ENCODE measurements at regions not wholly inside any gene's neighbourhood (a gene's known extent, or its start where the extent isn't known, plus 50 kb on each side); places are given as distances from the start of the nearest gene placed in this dataset.

GRCh38 chr2:66890166-66890742 lies 455.3 kb downstream of the MEIS1 start:
- DNase-seq (ENCODE audit: low spot score), result no peak

GRCh38 chr2:66895206-66895605 lies 460.3 kb downstream of the MEIS1 start:
- no peak for DNase-seq (ENCODE audit: low spot score)

GRCh38 chr2:66896131-66896530 lies 461.2 kb downstream of the MEIS1 start:
- no peak for DNase-seq (ENCODE audit: low spot score)

GRCh38 chr2:66897181-66897580 lies 462.3 kb downstream of the MEIS1 start:
- DNase-seq (ENCODE audit: low spot score), result no peak

GRCh38 chr2:66897691-66898150 lies 462.8 kb downstream of the MEIS1 start:
- no peak for DNase-seq (ENCODE audit: low spot score)

GRCh38 chr2:66899109-66899508 lies 464.2 kb downstream of the MEIS1 start:
- DNase-seq (ENCODE audit: low spot score), result no peak

- no peak for DNase-seq (ENCODE audit: low spot score)
These were observed 464.7 kb downstream of the MEIS1 start for GRCh38 chr2:66899648-66900047.

- peak; percentile 10 for DNase-seq (ENCODE audit: low spot score)
These were observed 466.4 kb downstream of the MEIS1 start for GRCh38 chr2:66901344-66901743.

GRCh38 chr2:66903183-66903582 lies 468.3 kb downstream of the MEIS1 start:
- no peak for DNase-seq (ENCODE audit: low spot score)

- no peak for DNase-seq (ENCODE audit: low spot score)
These were observed 469.0 kb downstream of the MEIS1 start for GRCh38 chr2:66903745-66904465.

GRCh38 chr2:66915237-66915636 lies 480.3 kb downstream of the MEIS1 start:
- no peak for DNase-seq (ENCODE audit: low spot score)

- DNase-seq (ENCODE audit: low spot score), result no peak
These were observed 477.8 kb upstream of the ETAA1 start for GRCh38 chr2:66919286-66919685.

- no peak for DNase-seq (ENCODE audit: low spot score)
These were observed 476.7 kb upstream of the ETAA1 start for GRCh38 chr2:66920415-66920814.

- DNase-seq (ENCODE audit: low spot score), result no peak
These were observed 472.0 kb upstream of the ETAA1 start for GRCh38 chr2:66925128-66925527.

GRCh38 chr2:66926594-66927112 lies 470.5 kb upstream of the ETAA1 start:
- no peak for DNase-seq (ENCODE audit: low spot score)

- peak; percentile 87 for DNase-seq (ENCODE audit: low spot score)
These were observed 467.3 kb upstream of the ETAA1 start for GRCh38 chr2:66929632-66930338.

GRCh38 chr2:66930339-66931220 lies 466.6 kb upstream of the ETAA1 start:
- DNase-seq (ENCODE audit: low spot score), result no peak

GRCh38 chr2:66938471-66938967 lies 458.6 kb upstream of the ETAA1 start:
- no peak for DNase-seq (ENCODE audit: low spot score)

GRCh38 chr2:66940080-66940479 lies 457.1 kb upstream of the ETAA1 start:
- DNase-seq (ENCODE audit: low spot score), result no peak

- DNase-seq (ENCODE audit: low spot score), result no peak
These were observed 448.9 kb upstream of the ETAA1 start for GRCh38 chr2:66948234-66948633.

GRCh38 chr2:66957198-66957597 lies 439.9 kb upstream of the ETAA1 start:
- no peak for DNase-seq (ENCODE audit: low spot score)

GRCh38 chr2:66957677-66958076 lies 439.5 kb upstream of the ETAA1 start:
- DNase-seq (ENCODE audit: low spot score), result no peak
